ENCODE measurements at regions not wholly inside any gene's neighbourhood (a gene's known extent, or its start where the extent isn't known, plus 50 kb on each side); places are given as distances from the start of the nearest gene placed in this dataset.
"Not testable (repeated sequence)": the region's sequence is repeated elsewhere in the genome, so short reads cannot be mapped to it uniquely, and the experiment has no call there.

- not testable (repeated sequence) for TF ChIP-seq CTCF (IDR thresholded peaks at IDR 0.05; ENCODE audit: borderline replicate concordance, extremely low read depth, low read length, poor library complexity, severe bottlenecking); EZH2 (IDR thresholded peaks at IDR 0.05; ENCODE audit: borderline replicate concordance, low read depth, low read length, severe bottlenecking)
These were observed 70.2 kb downstream of the RAP2B start for GRCh38 chr3:153232050-153232752.
